Coronary artery (tissue), 2 donors: ENCODE measurements at regions not wholly inside any gene's neighbourhood (a gene's known extent, or its start where the extent isn't known, plus 50 kb on each side); places are given as distances from the start of the nearest gene placed in this dataset.

Experiments used
- DNase-seq: peaks from one replicate; pipeline ENCODE4 v3.0.0-alpha.2; 2017; ENCODE audit warnings: low spot score
- H3K27ac ChIP-seq, 2 donors: fragments of 200-600 bp; sonication (generic); one replicate each; pipeline ENCODE4 v1.5.1; 2016 to 2019
- H3K4me3 ChIP-seq: fragments of 200-600 bp; sonication (generic); 2 replicates; pipeline ENCODE4 v1.5.1; 2016; ENCODE audit warnings: mild to moderate bottlenecking, moderate library complexity
- CTCF ChIP-seq: fragments of 200-600 bp; sonication (generic); IDR thresholded peaks from one replicate; pipeline ENCODE4 v1.5.1; 2019; ENCODE audit warnings: antibody characterized with exemption

- no peak overlapping the region for H3K27ac ChIP-seq
- no peak for TF ChIP-seq CTCF
- no peak overlapping the region for H3K4me3 ChIP-seq
- DNase-seq: no peak
Measured at GRCh38 chr10:105352827-105353226, 711.7 kb downstream of the SORCS3 start.

GRCh38 chr10:105352281-105352680, 711.2 kb downstream of the SORCS3 start:
- Histone ChIP-seq H3K4me3 (no peak overlapping the region), H3K27ac (no peak overlapping the region)
- DNase-seq: no peak
- TF ChIP-seq CTCF: no peak

- no peak for TF ChIP-seq CTCF
- no peak for DNase-seq
- no peak overlapping the region for H3K4me3 ChIP-seq
- no peak overlapping the region for H3K27ac ChIP-seq
Measured at GRCh38 chr10:105351187-105351586, 710.1 kb downstream of the SORCS3 start.

GRCh38 chr10:105347487-105347886, 706.4 kb downstream of the SORCS3 start:
- H3K4me3 ChIP-seq: no peak overlapping the region
- no peak overlapping the region for H3K27ac ChIP-seq
- no peak for TF ChIP-seq CTCF
- no peak for DNase-seq

GRCh38 chr10:105342606-105343005, 701.5 kb downstream of the SORCS3 start:
- no peak for TF ChIP-seq CTCF
- Histone ChIP-seq H3K4me3 (no peak overlapping the region), H3K27ac (no peak overlapping the region)
- no peak for DNase-seq

- no peak overlapping the region for H3K4me3 ChIP-seq
- H3K27ac ChIP-seq: no peak overlapping the region
- DNase-seq: no peak
- no peak for TF ChIP-seq CTCF
Measured at GRCh38 chr10:105339669-105340068, 698.6 kb downstream of the SORCS3 start.

- H3K4me3 ChIP-seq: no peak overlapping the region
Measured at GRCh38 chr10:105328503-105329133, 687.5 kb downstream of the SORCS3 start.

More at GRCh38 chr10:105328503-105329133, 687.5 kb downstream of the SORCS3 start:
- DNase-seq: no peak
- no peak for TF ChIP-seq CTCF
- H3K27ac ChIP-seq: no peak overlapping the region
